SK-N-SH (cell line): ENCODE measurements at regions not wholly inside any gene's neighbourhood (a gene's known extent, or its start where the extent isn't known, plus 50 kb on each side); places are given as distances from the start of the nearest gene placed in this dataset.

ENCODE experiments used
- EP300 ChIP-seq, 2 experiments: IDR thresholded peaks; 2 replicates each; pipeline versions ENCODE4 v1.4.0 to v1.6.1; 2012; ENCODE audit warnings: borderline replicate concordance in 1 of 2, low read depth in 1 of 2, low read length in 1 of 2
- YY1 ChIP-seq: IDR thresholded peaks from 2 replicates; pipeline ENCODE4 v1.4.0; 2012; ENCODE audit warnings: low read depth, mild to moderate bottlenecking

- TF ChIP-seq EP300 (IDR thresholded peaks at IDR 0.05; ENCODE audit: borderline replicate concordance in 1 of 2, low read depth in 1 of 2, low read length in 1 of 2) (no peak), YY1 (no peak)
Observed at GRCh38 chr2:145292166-145292565, 772.2 kb upstream of the ZEB2 start.
